Stomach (tissue), 4 donors: ENCODE measurements at regions not wholly inside any gene's neighbourhood (a gene's known extent, or its start where the extent isn't known, plus 50 kb on each side); places are given as distances from the start of the nearest gene placed in this dataset.

ENCODE experiments used
- EP300 ChIP-seq: sonication (generic); formaldehyde crosslinking; IDR thresholded peaks from one replicate; pipeline ENCODE4 v1.6.1; 2017; ENCODE audit warnings: antibody characterized with exemption
- POLR2AphosphoS5 ChIP-seq, 3 donors: sonication (generic); formaldehyde crosslinking; IDR thresholded peaks; one replicate each; pipeline ENCODE4 v1.6.1; 2016; ENCODE audit warnings: antibody characterized with exemption in 3 of 3
- TF ChIP-seq, protein P1 (sequence below), 7 experiments: fragments of 450-650 bp in 4 of 7; fragments of 200-600 bp in 3 of 7; sonication (generic) in 3 of 7; IDR thresholded peaks; one replicate each; pipeline ENCODE4 v1.5.1; 2016 to 2019; ENCODE audit warnings: antibody characterized with exemption in 7 of 7, control low read depth in 2 of 7, mild to moderate bottlenecking in 1 of 7

GRCh38 chr6:91310178-91310577 lies 723.3 kb upstream of the MAP3K7 start:
- TF ChIP-seq, protein P1, sequence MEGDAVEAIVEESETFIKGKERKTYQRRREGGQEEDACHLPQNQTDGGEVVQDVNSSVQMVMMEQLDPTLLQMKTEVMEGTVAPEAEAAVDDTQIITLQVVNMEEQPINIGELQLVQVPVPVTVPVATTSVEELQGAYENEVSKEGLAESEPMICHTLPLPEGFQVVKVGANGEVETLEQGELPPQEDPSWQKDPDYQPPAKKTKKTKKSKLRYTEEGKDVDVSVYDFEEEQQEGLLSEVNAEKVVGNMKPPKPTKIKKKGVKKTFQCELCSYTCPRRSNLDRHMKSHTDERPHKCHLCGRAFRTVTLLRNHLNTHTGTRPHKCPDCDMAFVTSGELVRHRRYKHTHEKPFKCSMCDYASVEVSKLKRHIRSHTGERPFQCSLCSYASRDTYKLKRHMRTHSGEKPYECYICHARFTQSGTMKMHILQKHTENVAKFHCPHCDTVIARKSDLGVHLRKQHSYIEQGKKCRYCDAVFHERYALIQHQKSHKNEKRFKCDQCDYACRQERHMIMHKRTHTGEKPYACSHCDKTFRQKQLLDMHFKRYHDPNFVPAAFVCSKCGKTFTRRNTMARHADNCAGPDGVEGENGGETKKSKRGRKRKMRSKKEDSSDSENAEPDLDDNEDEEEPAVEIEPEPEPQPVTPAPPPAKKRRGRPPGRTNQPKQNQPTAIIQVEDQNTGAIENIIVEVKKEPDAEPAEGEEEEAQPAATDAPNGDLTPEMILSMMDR (IDR thresholded peaks at IDR 0.05), result no peak
- TF ChIP-seq EP300 (no peak), POLR2AphosphoS5 (IDR thresholded peaks at IDR 0.05) (no peak)
